ENCODE measurements at regions not wholly inside any gene's neighbourhood (a gene's known extent, or its start where the extent isn't known, plus 50 kb on each side); places are given as distances from the start of the nearest gene placed in this dataset.

GRCh38 chr17:34825884-34826283, 135.4 kb downstream of the CCT6B start:
- no peak for DNase-seq (ENCODE audit: low spot score)

GRCh38 chr17:34825102-34825501, 136.2 kb downstream of the CCT6B start:
- DNase-seq (ENCODE audit: low spot score) = no peak

- peak; percentile 27 for DNase-seq (ENCODE audit: low spot score)
These were observed 138.2 kb downstream of the CCT6B start for GRCh38 chr17:34823023-34823422.

GRCh38 chr17:34822007-34822739, 139.1 kb downstream of the CCT6B start:
- DNase-seq (ENCODE audit: low spot score) = peak; percentile 46

GRCh38 chr17:34820922-34821321, 140.3 kb downstream of the CCT6B start:
- DNase-seq (ENCODE audit: low spot score) = no peak

GRCh38 chr17:34820248-34820801, 140.9 kb downstream of the CCT6B start:
- DNase-seq (ENCODE audit: low spot score) = no peak

GRCh38 chr17:34817252-34818035, 143.8 kb downstream of the CCT6B start:
- no peak for DNase-seq (ENCODE audit: low spot score)

- DNase-seq (ENCODE audit: low spot score) = no peak
These were observed 144.4 kb downstream of the CCT6B start for GRCh38 chr17:34816848-34817247.

- no peak for DNase-seq (ENCODE audit: low spot score)
These were observed 148.0 kb downstream of the CCT6B start for GRCh38 chr17:34813290-34813689.

GRCh38 chr17:34811561-34811960, 149.7 kb downstream of the CCT6B start:
- no peak for DNase-seq (ENCODE audit: low spot score)

GRCh38 chr17:34800661-34801060, 160.6 kb downstream of the CCT6B start:
- DNase-seq (ENCODE audit: low spot score) = no peak

- DNase-seq (ENCODE audit: low spot score) = no peak
These were observed 161.5 kb downstream of the CCT6B start for GRCh38 chr17:34799751-34800150.

- DNase-seq (ENCODE audit: low spot score) = no peak
These were observed 162.7 kb downstream of the CCT6B start for GRCh38 chr17:34798581-34798980.

GRCh38 chr17:34797720-34798119, 163.5 kb downstream of the CCT6B start:
- DNase-seq (ENCODE audit: low spot score) = no peak

GRCh38 chr17:34793231-34793908, 167.9 kb downstream of the CCT6B start:
- no peak for DNase-seq (ENCODE audit: low spot score)

- DNase-seq (ENCODE audit: low spot score) = no peak
These were observed 172.6 kb downstream of the CCT6B start for GRCh38 chr17:34788696-34789095.

- no peak for DNase-seq (ENCODE audit: low spot score)
These were observed 176.7 kb downstream of the CCT6B start for GRCh38 chr17:34784526-34784925.

GRCh38 chr17:34782271-34782670, 179.0 kb downstream of the CCT6B start:
- DNase-seq (ENCODE audit: low spot score) = no peak

GRCh38 chr17:34781571-34782108, 179.6 kb downstream of the CCT6B start:
- no peak for DNase-seq (ENCODE audit: low spot score)

- no peak for DNase-seq (ENCODE audit: low spot score)
These were observed 180.2 kb downstream of the CCT6B start for GRCh38 chr17:34781071-34781470.

- DNase-seq (ENCODE audit: low spot score) = no peak
These were observed 180.8 kb downstream of the CCT6B start for GRCh38 chr17:34780438-34780837.

Data from cerebellar cortex (tissue), 1 donor.